ENCODE measurements at regions not wholly inside any gene's neighbourhood (a gene's known extent, or its start where the extent isn't known, plus 50 kb on each side); places are given as distances from the start of the nearest gene placed in this dataset.

DNA sequence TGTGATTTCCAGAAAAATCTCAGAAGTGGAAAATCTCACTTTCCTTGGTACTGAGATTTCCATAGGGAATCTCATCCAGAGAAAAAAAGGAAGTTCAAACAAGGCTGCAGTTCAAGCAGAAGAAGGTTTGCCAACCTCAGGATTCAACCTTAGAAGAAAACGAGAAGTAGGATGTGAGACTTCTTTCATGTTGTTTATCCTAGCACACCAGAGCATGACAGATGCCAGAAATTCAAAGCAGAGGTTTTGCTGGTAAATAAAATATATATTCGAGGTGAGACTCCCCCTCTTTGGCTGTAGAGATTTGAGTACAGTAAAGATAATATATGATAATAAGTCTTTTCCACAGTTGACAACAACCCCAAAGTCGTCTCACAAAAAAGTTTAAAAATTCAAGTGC lies 116.9 kb upstream of the SMC2 start:
- DNase-seq, result no peak

DNA sequence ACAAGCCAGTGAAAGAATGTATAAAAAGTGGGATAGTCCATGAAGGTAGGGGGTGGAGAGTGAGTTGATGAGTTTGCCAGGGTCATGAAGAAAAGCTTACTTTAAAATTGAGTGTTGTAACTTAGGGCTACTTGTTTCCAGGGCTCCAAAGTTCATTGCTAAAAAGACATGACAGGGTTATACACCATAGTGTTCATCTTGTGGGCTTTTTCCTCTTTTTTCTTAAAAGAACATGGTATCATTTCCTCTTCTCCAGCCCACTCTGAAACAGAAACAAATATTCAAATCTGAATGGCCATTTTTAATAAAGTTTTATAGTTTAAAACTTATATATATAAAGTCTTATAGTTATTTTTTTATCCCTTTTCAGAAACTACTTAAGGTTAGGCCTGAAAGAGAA lies 115.7 kb upstream of the SMC2 start:
- DNase-seq, result no peak

DNA sequence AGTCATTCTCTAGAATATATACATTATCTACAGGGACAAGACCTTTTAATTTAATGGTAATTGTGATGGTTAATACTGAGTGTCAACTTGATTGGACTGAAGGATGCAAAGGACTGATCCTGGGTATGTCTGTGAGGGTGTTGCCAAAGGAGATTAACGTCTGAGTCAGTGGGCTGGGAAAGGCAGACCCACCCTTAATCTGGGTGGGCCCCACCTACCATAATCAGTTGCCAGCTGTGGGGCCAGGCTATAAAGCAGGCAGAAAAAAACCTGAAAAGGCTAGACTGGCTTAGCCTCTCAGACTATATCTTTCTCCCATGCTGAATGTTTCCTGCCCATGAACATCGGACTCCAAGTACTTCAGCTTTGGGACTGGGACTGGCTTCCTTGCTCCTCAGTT lies 112.2 kb upstream of the SMC2 start:
- DNase-seq, result no peak

DNA sequence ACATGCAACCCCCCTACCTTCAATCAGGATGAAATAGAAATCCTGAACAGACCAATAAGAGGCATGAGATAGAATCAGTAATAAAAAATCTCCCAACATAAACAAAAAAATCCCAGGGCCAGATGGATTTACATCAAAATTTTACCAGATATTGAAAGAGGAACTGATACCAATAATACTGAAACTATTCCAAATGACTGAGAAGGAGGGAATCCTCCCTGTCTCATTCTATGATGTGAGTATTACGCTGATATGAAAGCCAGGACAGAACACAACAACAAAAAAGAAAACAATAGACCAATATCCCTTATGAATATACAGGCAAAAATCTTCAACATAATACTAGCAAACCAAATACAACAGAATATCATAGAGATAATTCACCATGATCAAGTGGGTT lies 109.0 kb upstream of the SMC2 start:
- DNase-seq, result no peak

DNA sequence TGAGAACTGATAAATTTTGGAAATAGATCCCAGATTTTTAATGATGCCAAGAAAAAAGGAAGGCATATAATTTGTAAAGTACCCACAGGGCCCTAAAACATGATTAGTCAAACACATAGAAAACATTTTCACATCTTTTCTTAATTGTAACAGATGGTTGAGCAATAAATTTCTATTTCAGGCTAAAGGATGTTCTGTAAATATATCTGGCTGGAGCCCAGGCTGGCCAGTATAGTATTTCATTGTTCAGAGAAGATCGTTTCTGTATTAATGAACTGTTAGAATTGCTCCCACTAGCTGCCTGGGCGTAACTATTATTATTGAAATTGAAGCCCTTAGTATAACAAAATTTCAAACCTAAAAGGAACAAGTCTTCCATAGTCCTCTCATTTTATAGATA lies 105.3 kb upstream of the SMC2 start:
- no peak for DNase-seq

DNA sequence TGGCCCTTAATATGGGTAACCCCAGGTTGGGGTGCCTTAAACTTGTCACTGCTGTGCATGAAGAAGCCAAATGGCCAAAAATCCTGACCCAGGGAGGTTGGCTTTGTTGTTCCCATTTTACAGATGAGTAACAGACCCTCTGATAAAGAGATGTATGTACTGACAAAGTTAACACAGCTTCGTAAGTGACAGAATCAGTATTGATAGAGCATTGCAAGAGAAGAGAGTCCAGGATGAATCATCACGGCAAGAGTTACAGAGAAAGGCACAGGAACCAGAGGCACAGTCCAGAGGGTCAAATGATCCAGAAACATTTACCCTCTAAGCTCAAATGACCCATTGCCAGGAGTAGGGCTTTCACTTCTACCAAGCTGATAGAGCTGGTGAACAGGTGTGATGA lies 103.8 kb upstream of the SMC2 start:
- DNase-seq, result no peak

DNA sequence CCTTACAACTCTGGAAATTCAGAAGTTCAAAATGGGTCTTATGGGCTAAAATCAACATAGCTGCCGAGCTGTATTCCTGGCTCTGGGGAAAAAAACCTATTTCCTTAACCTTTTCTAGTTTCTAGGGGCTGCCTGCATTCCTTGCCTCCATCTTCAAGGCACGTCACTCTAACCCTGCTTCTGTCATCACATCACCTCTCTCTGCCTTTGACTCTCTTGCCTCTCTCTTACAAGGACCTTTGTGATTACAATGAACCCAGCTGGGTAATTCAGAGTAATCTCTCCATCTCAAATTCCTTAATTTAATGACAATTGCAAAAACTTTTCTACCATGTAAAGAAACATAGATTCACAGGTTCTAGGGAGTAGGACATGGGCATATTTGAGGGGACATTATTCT lies 103.1 kb upstream of the SMC2 start:
- DNase-seq, result no peak

DNA sequence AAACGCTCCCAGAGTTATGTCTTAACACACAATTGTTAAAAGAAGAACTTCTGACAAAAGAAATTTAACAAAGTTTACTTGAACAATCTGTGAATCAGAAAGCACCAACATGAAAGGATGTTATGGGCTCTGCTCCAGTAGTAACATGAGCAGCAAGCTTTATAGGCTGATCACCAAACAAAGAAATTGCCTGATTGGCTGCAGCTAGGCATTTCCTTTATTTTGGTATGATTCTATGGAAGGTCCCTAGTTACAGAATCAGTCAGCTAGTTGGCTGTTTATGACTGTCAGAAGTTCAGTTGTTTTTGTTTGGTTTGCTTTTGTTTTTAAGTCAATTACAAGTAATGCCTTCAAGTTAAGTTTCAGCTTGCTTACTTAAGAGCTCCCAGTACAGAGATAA lies 102.4 kb upstream of the SMC2 start:
- DNase-seq, result no peak

DNA sequence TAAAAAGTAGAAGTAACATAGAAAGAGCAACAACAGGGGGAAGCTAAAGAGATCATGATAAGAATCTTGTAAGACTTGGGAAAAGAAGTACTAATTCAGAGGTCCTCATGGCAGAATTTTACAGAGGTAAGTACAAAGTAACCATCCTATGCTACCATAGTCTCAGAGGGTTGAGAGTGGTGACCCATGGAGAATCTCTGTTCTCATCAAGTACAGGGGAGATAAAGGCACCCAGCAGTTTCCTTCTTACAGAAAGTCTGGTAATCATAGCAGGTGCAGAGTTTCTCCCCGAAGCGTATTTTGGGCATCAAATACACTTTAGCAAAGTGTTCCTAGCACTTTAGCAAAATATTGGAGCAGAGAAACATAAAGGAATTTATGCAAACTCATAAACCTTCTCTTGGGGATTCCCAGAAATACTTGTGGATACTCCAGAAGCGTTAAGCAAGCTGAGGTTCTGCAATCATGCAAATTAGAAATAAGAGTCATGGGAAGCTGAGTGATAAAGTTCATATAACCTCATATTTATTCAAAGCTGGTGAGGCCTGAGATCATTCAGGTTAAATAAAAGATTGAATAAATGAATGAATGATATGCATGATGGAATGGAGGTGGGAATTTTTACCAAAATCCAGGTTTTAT lies 101.0 kb upstream of the SMC2 start:
- no peak for DNase-seq

DNA sequence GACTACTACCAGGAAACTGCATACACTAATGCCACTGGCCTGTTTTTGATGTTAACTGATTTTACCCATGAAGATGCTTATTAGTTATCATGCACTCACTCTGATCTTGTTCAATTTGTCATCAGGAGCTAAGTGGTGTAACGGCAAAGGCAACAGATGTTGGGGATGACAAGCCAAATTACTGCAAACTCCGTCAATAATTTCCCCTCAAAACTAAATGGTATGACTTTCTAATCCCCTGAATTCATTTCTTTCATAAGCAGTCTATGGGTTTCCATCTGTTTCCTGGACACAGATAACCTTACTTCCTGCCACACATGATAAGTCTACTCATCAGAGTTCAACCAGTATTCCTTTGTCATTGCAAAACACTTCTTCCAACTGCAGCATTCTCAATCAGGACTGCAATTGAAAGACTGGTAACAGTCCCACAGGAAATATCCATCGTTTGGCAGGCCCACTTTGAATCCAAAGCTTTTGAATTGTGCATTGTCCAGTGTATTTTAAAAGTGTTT lies 96.2 kb upstream of the SMC2 start:
- DNase-seq, result no peak

DNA sequence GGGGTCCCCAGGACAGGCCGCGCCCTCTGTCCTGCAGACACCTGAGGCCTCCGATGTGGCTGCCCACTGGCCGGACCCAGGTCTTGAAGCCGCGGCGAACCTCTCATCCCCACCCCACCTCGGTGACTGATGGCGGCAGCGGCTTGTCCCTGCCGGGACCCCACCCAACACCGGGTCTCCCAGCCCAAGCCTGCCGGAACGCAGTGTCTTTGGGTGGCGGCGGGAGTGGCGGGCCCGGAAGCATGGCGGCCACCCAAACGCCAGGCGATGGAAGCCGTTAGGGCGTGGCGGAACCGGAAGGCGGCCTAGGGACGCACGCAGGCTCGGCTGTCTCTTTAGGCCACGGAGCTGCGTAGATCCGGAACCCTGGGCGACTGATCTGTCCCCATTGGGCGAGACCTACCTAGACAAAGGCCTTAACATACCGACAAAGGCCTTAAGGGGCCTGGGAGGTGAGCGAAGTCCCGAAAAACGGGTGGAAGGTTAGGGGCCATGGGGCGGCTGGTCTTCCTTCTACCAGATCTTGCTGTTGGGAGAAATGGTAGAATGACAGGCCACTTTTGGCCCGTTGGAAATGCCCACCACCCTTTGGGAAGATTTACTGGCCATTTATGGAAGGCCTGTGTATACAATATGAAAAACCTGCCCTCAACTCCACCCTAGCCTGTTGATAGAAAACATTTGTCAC lies 94.6 kb upstream of the SMC2 start:
- no peak for DNase-seq

DNA sequence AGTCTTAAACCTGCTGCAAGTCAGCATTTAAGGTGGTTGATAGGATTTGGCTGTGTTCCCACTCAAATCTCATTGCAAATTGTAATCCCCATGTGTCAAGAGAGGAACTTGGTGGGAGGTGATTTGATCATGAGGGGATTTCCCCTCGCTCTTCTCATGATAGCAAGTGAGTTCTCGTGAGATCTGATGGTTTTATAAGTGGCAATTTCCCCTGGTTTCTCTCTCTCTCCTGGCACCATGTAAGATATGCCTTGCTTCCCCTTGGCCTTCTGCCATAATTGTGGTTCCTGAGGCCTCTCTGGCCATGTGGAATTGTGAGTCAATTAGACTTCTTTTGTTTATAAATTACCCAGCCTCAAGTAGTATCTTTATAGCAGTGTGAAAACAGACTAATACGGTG lies 84.3 kb upstream of the SMC2 start:
- DNase-seq, result no peak

DNA sequence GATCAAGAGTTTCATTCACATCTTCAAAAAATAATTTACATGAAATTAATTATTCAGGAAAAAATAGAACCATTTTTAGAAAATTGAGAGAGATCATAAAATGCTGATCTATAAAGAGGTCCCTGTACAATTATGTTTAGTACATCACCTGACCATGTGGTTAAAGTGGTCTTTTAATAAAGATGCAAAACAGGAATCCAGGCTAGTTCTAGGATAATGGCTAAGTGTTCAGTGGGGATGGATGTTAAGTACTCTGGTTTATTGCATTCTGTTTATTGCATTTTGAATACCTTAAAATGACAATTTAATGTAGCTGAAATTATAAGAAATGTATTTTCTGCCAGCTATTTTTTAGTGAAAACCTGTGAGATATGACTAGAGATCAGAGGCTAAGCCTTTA lies 72.0 kb upstream of the SMC2 start:
- no peak for DNase-seq

DNA sequence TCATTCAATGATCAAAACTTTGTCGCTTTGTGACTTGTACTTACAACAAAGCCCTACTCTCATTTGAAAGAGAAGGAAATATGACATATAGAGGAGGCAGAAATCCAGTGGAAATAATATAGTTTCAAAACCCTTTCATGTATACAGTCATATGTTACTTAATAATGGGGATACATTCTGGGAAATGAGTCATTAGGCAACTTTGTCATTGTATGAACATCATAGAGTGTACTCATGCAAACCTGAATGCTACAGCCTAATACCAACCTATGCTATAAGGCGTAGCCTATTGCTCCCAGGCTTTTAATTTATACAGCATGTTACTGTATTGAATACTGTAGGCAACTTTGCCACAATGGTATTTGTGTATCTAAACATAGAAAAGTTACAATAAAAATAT lies 69.0 kb upstream of the SMC2 start:
- DNase-seq, result no peak

DNA sequence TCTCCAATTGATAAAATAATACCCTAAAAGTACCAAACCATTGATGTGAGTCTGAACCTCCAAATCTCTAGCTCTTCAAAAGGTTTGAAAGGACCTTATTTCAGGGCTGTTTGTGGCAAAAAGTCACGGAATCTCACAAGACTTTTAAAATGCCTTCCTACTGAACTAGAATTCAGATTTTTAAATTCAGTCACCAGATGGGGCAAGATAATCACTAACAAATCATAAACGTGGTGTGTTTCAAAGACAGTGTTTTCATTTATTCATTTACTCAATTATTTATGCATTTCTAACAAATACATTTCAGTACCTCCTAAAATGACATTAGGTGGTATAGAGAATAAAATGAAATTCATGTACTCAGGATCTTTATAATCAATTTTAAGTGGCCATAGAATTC lies 68.2 kb upstream of the SMC2 start:
- no peak for DNase-seq

DNA sequence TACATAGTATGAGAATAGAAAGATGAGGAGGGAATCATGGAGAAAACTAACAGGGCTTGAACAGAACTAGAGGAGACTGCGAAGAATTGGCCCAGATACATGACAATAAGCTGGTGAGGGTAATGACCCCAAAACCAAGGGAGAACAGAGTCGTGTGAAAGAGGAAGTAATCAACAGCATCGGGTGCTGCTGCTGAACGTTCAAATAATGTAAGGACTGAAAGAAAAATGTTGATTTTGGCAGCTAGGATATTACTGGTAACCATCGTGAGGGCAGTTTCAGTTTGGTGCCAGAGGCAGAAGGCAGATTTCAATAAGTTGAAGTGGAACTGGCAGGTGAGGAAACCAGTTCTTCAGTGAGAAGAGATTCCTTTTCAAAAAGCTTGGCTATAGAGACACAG lies 66.8 kb upstream of the SMC2 start:
- DNase-seq, result no peak

DNA sequence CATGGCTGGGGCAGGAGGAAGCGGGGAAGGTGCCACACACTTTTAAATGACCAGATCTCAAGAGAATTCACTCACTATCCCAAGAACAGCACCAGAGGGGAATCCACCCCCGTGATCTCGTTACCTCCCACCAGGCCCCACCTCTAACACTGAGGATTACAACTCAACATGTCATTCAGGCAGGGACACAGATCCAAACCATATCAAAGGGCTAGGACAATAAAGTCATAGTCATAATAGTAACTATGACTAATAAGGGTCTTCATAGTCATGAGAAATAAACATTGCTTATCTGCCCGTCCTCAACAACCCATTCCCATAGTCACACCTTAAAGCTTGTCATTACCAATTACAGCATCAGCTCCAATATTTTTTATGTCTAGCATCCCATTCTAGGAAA lies 65.3 kb upstream of the SMC2 start:
- DNase-seq, result no peak
